ENCODE measurements at regions not wholly inside any gene's neighbourhood (a gene's known extent, or its start where the extent isn't known, plus 50 kb on each side); places are given as distances from the start of the nearest gene placed in this dataset.

- TF ChIP-seq, protein P1, sequence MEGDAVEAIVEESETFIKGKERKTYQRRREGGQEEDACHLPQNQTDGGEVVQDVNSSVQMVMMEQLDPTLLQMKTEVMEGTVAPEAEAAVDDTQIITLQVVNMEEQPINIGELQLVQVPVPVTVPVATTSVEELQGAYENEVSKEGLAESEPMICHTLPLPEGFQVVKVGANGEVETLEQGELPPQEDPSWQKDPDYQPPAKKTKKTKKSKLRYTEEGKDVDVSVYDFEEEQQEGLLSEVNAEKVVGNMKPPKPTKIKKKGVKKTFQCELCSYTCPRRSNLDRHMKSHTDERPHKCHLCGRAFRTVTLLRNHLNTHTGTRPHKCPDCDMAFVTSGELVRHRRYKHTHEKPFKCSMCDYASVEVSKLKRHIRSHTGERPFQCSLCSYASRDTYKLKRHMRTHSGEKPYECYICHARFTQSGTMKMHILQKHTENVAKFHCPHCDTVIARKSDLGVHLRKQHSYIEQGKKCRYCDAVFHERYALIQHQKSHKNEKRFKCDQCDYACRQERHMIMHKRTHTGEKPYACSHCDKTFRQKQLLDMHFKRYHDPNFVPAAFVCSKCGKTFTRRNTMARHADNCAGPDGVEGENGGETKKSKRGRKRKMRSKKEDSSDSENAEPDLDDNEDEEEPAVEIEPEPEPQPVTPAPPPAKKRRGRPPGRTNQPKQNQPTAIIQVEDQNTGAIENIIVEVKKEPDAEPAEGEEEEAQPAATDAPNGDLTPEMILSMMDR (IDR thresholded peaks at IDR 0.05; ENCODE audit: poor library complexity, severe bottlenecking), result no peak
- TF ChIP-seq, protein P2, sequence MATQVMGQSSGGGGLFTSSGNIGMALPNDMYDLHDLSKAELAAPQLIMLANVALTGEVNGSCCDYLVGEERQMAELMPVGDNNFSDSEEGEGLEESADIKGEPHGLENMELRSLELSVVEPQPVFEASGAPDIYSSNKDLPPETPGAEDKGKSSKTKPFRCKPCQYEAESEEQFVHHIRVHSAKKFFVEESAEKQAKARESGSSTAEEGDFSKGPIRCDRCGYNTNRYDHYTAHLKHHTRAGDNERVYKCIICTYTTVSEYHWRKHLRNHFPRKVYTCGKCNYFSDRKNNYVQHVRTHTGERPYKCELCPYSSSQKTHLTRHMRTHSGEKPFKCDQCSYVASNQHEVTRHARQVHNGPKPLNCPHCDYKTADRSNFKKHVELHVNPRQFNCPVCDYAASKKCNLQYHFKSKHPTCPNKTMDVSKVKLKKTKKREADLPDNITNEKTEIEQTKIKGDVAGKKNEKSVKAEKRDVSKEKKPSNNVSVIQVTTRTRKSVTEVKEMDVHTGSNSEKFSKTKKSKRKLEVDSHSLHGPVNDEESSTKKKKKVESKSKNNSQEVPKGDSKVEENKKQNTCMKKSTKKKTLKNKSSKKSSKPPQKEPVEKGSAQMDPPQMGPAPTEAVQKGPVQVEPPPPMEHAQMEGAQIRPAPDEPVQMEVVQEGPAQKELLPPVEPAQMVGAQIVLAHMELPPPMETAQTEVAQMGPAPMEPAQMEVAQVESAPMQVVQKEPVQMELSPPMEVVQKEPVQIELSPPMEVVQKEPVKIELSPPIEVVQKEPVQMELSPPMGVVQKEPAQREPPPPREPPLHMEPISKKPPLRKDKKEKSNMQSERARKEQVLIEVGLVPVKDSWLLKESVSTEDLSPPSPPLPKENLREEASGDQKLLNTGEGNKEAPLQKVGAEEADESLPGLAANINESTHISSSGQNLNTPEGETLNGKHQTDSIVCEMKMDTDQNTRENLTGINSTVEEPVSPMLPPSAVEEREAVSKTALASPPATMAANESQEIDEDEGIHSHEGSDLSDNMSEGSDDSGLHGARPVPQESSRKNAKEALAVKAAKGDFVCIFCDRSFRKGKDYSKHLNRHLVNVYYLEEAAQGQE (IDR thresholded peaks at IDR 0.05; ENCODE audit: borderline replicate concordance), result no peak
Observed at GRCh38 chr4:123246085-123246484, 150.5 kb upstream of the SPRY1 start.
